Neural progenitor cell (in vitro differentiated cells): ENCODE measurements at regions not wholly inside any gene's neighbourhood (a gene's known extent, or its start where the extent isn't known, plus 50 kb on each side); places are given as distances from the start of the nearest gene placed in this dataset.

Experiments
- DNase-seq: peaks from one replicate; pipeline ENCODE4 v3.0.0-alpha.2; 2016; ENCODE audit warnings: low spot score
- H2AFZ ChIP-seq: fragments of 200-600 bp; sonication (generic); replicated peaks from 2 replicates; pipeline ENCODE4 v1.6.1; 2016; ENCODE audit warnings: antibody characterized with exemption
- H3F3A ChIP-seq: fragments of 200-600 bp; sonication (generic); 2 replicates; pipeline ENCODE4 v1.6.1; 2016; ENCODE audit warnings: antibody characterized with exemption, low read depth
- H3K27ac ChIP-seq: fragments of 200-600 bp; sonication (generic); 2 replicates; pipeline ENCODE4 v1.5.1; 2016; ENCODE audit warnings: mild to moderate bottlenecking
- H3K27me3 ChIP-seq: fragments of 200-600 bp; sonication (generic); 2 replicates; pipeline ENCODE4 v1.6.1; 2016; ENCODE audit warnings: mild to moderate bottlenecking, moderate library complexity
- H3K36me3 ChIP-seq: fragments of 200-600 bp; sonication (generic); 2 replicates; pipeline ENCODE4 v1.5.1; 2016
- H3K4me1 ChIP-seq: fragments of 200-600 bp; sonication (generic); 2 replicates; pipeline ENCODE4 v1.6.1; 2016; ENCODE audit warnings: mixed run types
- H3K4me2 ChIP-seq: fragments of 200-600 bp; sonication (generic); 2 replicates; pipeline ENCODE4 v1.6.1; 2016
- H3K4me3 ChIP-seq: fragments of 200-600 bp; sonication (generic); 2 replicates; pipeline ENCODE4 v1.5.1; 2016
- H3K79me2 ChIP-seq: fragments of 200-600 bp; sonication (generic); 2 replicates; pipeline ENCODE4 v1.6.1; 2016; ENCODE audit warnings: low read depth
- H3K9ac ChIP-seq: fragments of 200-600 bp; sonication (generic); 2 replicates; pipeline ENCODE4 v1.6.1; 2016
- H3K9me3 ChIP-seq: fragments of 200-600 bp; sonication (generic); 2 replicates; pipeline ENCODE4 v1.5.1; 2016; ENCODE audit warnings: low read depth
- H4K20me1 ChIP-seq: fragments of 200-600 bp; sonication (generic); 2 replicates; pipeline ENCODE4 v1.6.1; 2016; ENCODE audit warnings: low read depth
- H3K27ac Mint-ChIP-seq: 3 replicates; pipeline ENCODE4 v1.8.0; 2021; ENCODE audit warnings: mixed read lengths
- H3K27me3 Mint-ChIP-seq: 2 replicates; pipeline ENCODE4 v1.8.0; 2022; ENCODE audit warnings: low read depth, mild to moderate bottlenecking, inconsistent platforms, moderate library complexity, mixed read lengths; ENCODE audit not compliant: insufficient read depth
- H3K36me3 Mint-ChIP-seq: 3 replicates; pipeline ENCODE4 v1.8.0; 2021; ENCODE audit warnings: mixed read lengths
- H3K4me1 Mint-ChIP-seq: 3 replicates; pipeline ENCODE4 v1.8.0; 2021; ENCODE audit warnings: mixed read lengths
- H3K4me3 Mint-ChIP-seq: 3 replicates; pipeline ENCODE4 v1.8.0; 2021; ENCODE audit warnings: mild to moderate bottlenecking, moderate library complexity, mixed read lengths
- H3K9me3 Mint-ChIP-seq: 3 replicates; pipeline ENCODE4 v1.8.0; 2020; ENCODE audit warnings: mixed read lengths
- CTCF ChIP-seq: fragments of 200-600 bp; sonication (generic); IDR thresholded peaks from 2 replicates; pipeline ENCODE4 v1.5.1; 2017; ENCODE audit warnings: antibody characterized with exemption, mild to moderate bottlenecking
- EZH2 ChIP-seq: fragments of 200-600 bp; sonication (generic); IDR thresholded peaks from 2 replicates; pipeline ENCODE4 v1.6.1; 2017; ENCODE audit warnings: antibody characterized with exemption, mild to moderate bottlenecking, moderate library complexity
- EZH2phosphoT487 ChIP-seq: fragments of 200-600 bp; sonication (generic); IDR thresholded peaks from 2 replicates; pipeline ENCODE4 v1.6.1; 2017; ENCODE audit warnings: antibody characterized with exemption

- Histone ChIP-seq H3K36me3 (no peaks in the 10 kb centered on the region), H3K9ac (no peak overlapping the region), H3K27me3 (no peaks in the 10 kb centered on the region), H3K9me3 (no peaks in the 10 kb centered on the region), H3F3A (no peaks in the 10 kb centered on the region), H3K27ac (no peak overlapping the region), H3K79me2 (no peaks in the 10 kb centered on the region), H4K20me1 (no peaks in the 10 kb centered on the region), H3K4me1 (peaks cover 16% of the 10 kb centered on the region), H3K4me3 (no peak overlapping the region), H3K4me2 (no peak overlapping the region), H2AFZ (no peak overlapping the region)
- no peak for DNase-seq
- H3K27ac Mint-ChIP-seq = no peak overlapping the region
- peaks cover 8% of the 10 kb centered on the region for H3K4me1 Mint-ChIP-seq
- H3K36me3 Mint-ChIP-seq = no peaks in the 10 kb centered on the region
- no peak overlapping the region for H3K4me3 Mint-ChIP-seq
- no peaks in the 10 kb centered on the region for H3K27me3 Mint-ChIP-seq
- TF ChIP-seq EZH2 (no peak), EZH2phosphoT487 (no peak), CTCF (no peak)
- H3K9me3 Mint-ChIP-seq = peaks cover 2% of the 10 kb centered on the region
Observed at GRCh38 chr6:85107701-85108100, 342.2 kb upstream of the NT5E start.

GRCh38 chr6:85096976-85097375 is 332.6 kb upstream of the TBX18 start:
- Mint-ChIP-seq H3K4me1 (no peaks in the 10 kb centered on the region), H3K36me3 (no peaks in the 10 kb centered on the region), H3K4me3 (no peak overlapping the region), H3K27me3 (no peaks in the 10 kb centered on the region), H3K27ac (no peak overlapping the region), H3K9me3 (peaks cover 13% of the 10 kb centered on the region)
- Histone ChIP-seq H3F3A (no peaks in the 10 kb centered on the region), H3K36me3 (no peaks in the 10 kb centered on the region), H3K9ac (no peak overlapping the region), H3K4me2 (no peak overlapping the region), H3K27me3 (no peaks in the 10 kb centered on the region), H3K9me3 (no peaks in the 10 kb centered on the region), H3K27ac (no peak overlapping the region), H3K4me3 (no peak overlapping the region), H3K4me1 (no peaks in the 10 kb centered on the region), H4K20me1 (no peaks in the 10 kb centered on the region), H2AFZ (no peak overlapping the region), H3K79me2 (no peaks in the 10 kb centered on the region)
- DNase-seq = no peak
- TF ChIP-seq EZH2 (no peak), EZH2phosphoT487 (no peak), CTCF (no peak)

- no peaks in the 10 kb centered on the region for H3K79me2 ChIP-seq
- Mint-ChIP-seq H3K27me3 (no peaks in the 10 kb centered on the region), H3K4me3 (no peak overlapping the region), H3K36me3 (no peaks in the 10 kb centered on the region), H3K9me3 (peaks cover 5% of the 10 kb centered on the region), H3K4me1 (no peaks in the 10 kb centered on the region), H3K27ac (no peak overlapping the region)
- H3K4me1 ChIP-seq = no peaks in the 10 kb centered on the region
- H3K27ac ChIP-seq = no peak overlapping the region
- DNase-seq = no peak
- H3K9me3 ChIP-seq = no peaks in the 10 kb centered on the region
- H3K4me3 ChIP-seq = no peak overlapping the region
- TF ChIP-seq EZH2phosphoT487 = no peak
- TF ChIP-seq CTCF = no peak
- TF ChIP-seq EZH2 = no peak
- no peak overlapping the region for H3K4me2 ChIP-seq
- H4K20me1 ChIP-seq = no peaks in the 10 kb centered on the region
- no peaks in the 10 kb centered on the region for H3K36me3 ChIP-seq
- H2AFZ ChIP-seq = no peak overlapping the region
- no peak overlapping the region for H3K9ac ChIP-seq
- no peaks in the 10 kb centered on the region for H3K27me3 ChIP-seq
- H3F3A ChIP-seq = no peaks in the 10 kb centered on the region
Observed at GRCh38 chr6:85092226-85092625, 327.8 kb upstream of the TBX18 start.

- DNase-seq = no peak
- H3F3A ChIP-seq = no peaks in the 10 kb centered on the region
- no peak overlapping the region for H3K27ac ChIP-seq
- H3K36me3 ChIP-seq = no peaks in the 10 kb centered on the region
- no peaks in the 10 kb centered on the region for H3K36me3 Mint-ChIP-seq
- no peaks in the 10 kb centered on the region for H3K79me2 ChIP-seq
- no peaks in the 10 kb centered on the region for H4K20me1 ChIP-seq
- H3K4me3 Mint-ChIP-seq = no peak overlapping the region
- no peak overlapping the region for H3K4me3 ChIP-seq
- H3K4me1 ChIP-seq = no peaks in the 10 kb centered on the region
- no peak overlapping the region for H3K27ac Mint-ChIP-seq
- TF ChIP-seq EZH2 (no peak), CTCF (no peak), EZH2phosphoT487 (no peak)
- H2AFZ ChIP-seq = no peak overlapping the region
- H3K27me3 Mint-ChIP-seq = no peaks in the 10 kb centered on the region
- no peaks in the 10 kb centered on the region for H3K9me3 Mint-ChIP-seq
- no peak overlapping the region for H3K9ac ChIP-seq
- no peaks in the 10 kb centered on the region for H3K4me1 Mint-ChIP-seq
- H3K27me3 ChIP-seq = no peaks in the 10 kb centered on the region
- H3K9me3 ChIP-seq = no peaks in the 10 kb centered on the region
- H3K4me2 ChIP-seq = no peak overlapping the region
Observed at GRCh38 chr6:85089255-85089654, 324.9 kb upstream of the TBX18 start.
